ENCODE measurements at regions not wholly inside any gene's neighbourhood (a gene's known extent, or its start where the extent isn't known, plus 50 kb on each side); places are given as distances from the start of the nearest gene placed in this dataset.

DNA sequence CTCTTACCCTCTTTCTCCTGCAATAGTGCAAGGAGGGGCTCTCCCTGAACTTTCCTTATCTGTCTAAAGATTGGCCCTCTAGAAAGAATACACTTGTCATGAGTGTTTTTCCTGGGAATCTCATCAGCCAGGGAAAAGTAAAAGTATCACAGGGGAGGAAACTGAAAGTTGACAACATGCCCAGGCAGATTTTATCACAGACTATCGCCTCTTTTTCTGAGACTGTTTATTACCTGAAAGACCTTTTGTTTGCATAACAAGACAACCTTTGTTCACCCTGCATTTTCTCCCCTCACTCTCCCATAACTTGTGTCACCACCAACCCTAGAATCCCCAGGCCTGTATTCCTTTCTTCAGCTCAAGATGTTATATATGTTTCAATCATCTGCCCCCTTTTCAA, 794.7 kb upstream of the ADAMTS5 start:
- TF ChIP-seq, protein P1, sequence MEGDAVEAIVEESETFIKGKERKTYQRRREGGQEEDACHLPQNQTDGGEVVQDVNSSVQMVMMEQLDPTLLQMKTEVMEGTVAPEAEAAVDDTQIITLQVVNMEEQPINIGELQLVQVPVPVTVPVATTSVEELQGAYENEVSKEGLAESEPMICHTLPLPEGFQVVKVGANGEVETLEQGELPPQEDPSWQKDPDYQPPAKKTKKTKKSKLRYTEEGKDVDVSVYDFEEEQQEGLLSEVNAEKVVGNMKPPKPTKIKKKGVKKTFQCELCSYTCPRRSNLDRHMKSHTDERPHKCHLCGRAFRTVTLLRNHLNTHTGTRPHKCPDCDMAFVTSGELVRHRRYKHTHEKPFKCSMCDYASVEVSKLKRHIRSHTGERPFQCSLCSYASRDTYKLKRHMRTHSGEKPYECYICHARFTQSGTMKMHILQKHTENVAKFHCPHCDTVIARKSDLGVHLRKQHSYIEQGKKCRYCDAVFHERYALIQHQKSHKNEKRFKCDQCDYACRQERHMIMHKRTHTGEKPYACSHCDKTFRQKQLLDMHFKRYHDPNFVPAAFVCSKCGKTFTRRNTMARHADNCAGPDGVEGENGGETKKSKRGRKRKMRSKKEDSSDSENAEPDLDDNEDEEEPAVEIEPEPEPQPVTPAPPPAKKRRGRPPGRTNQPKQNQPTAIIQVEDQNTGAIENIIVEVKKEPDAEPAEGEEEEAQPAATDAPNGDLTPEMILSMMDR (IDR thresholded peaks at IDR 0.05), result no peak
- no peak for TF ChIP-seq POLR2A (IDR thresholded peaks at IDR 0.05)
